HCEC 1CT (cell line): ENCODE measurements at regions not wholly inside any gene's neighbourhood (a gene's known extent, or its start where the extent isn't known, plus 50 kb on each side); places are given as distances from the start of the nearest gene placed in this dataset.

ENCODE experiments used
- DNase-seq: peaks from one replicate; pipeline ENCODE4 v3.0.0-alpha.2; 2017

- DNase-seq, result no peak
Observed at GRCh38 chr3:42345811-42346210, 64.6 kb downstream of the LYZL4 start.

DNA sequence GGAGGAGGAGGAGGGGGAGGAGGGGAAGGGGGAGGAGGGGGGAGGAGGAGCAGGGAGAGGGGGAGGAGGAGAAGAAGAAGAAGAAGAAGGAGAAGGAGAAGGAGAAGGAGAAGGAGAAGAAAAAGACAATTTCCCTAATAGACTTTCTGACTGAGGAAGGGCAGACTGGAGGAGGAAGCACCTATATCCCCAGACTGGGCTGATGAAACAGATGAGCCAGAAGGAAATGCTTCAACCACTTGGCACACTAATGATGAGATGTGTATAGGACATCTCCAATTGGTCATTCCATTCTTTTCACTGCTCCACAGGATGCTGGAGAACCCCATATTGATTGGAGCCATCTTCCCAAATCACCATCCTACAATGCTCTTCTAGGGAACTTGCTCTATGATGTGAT, 69.9 kb downstream of the LYZL4 start:
- peak; percentile 67 for DNase-seq

DNA sequence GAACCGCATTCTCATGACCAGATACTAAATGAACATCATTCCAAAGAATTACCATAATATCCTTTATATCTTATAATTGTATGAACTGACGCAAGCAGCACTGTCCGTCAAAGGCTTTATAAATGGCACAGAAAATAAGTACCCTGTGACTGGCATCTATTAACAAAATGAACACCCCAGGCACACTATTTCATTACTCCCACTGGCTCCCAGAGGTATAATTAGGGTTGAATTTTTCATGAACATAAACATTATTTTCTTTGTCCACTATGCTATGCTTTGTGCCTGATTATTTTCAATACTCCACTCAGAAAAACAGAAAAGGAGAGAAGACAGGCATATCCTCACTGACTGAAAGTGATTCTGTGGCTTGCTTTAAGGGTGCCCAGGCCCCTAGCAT, 71.1 kb downstream of the LYZL4 start:
- no peak for DNase-seq

GRCh38 chr3:42336103-42336502, 70.1 kb upstream of the CCK start:
- DNase-seq, result peak; percentile 59

DNA sequence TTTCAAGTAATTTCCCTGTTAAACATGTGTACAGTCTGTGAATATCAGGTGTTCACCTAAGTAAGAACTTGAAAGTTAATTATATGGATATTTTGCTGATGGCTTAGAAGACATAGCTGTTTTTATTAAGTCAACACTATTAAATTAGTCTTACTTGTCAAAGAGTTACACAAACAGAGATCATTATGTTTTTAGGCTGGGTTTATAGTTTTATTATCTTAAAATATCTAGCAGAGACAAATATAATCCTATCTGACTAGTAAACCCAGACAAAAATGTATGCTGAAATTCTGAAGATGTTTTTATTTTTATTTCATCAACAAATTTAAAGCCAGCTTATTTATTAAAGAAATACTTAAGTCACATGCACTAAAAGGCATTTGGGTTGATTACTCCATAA, 51.2 kb upstream of the CCK start:
- no peak for DNase-seq
